ENCODE measurements at regions not wholly inside any gene's neighbourhood (a gene's known extent, or its start where the extent isn't known, plus 50 kb on each side); places are given as distances from the start of the nearest gene placed in this dataset.

GRCh38 chr10:81306971-81307782 lies 567.8 kb upstream of the NRG3 start:
- intact Hi-C loops (cut with micrococcal nuclease): no loop called here
- Histone ChIP-seq H3K27me3 (ENCODE audit: low read depth) (no peaks in the 10 kb centered on the region), H3K4me3 (no peak overlapping the region), H3K4me1 (no peaks in the 10 kb centered on the region), H3K36me3 (no peaks in the 10 kb centered on the region), H3K9me3 (replicated peaks) (peaks cover 9% of the 10 kb centered on the region), H3K27ac (replicated peaks) (no peak overlapping the region)
- TF ChIP-seq, protein P1, sequence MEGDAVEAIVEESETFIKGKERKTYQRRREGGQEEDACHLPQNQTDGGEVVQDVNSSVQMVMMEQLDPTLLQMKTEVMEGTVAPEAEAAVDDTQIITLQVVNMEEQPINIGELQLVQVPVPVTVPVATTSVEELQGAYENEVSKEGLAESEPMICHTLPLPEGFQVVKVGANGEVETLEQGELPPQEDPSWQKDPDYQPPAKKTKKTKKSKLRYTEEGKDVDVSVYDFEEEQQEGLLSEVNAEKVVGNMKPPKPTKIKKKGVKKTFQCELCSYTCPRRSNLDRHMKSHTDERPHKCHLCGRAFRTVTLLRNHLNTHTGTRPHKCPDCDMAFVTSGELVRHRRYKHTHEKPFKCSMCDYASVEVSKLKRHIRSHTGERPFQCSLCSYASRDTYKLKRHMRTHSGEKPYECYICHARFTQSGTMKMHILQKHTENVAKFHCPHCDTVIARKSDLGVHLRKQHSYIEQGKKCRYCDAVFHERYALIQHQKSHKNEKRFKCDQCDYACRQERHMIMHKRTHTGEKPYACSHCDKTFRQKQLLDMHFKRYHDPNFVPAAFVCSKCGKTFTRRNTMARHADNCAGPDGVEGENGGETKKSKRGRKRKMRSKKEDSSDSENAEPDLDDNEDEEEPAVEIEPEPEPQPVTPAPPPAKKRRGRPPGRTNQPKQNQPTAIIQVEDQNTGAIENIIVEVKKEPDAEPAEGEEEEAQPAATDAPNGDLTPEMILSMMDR (IDR thresholded peaks at IDR 0.05; ENCODE audit: borderline replicate concordance): no peak
- no peak for DNase-seq

GRCh38 chr10:81309041-81309552 lies 565.9 kb upstream of the NRG3 start:
- TF ChIP-seq, protein P1 (IDR thresholded peaks at IDR 0.05; ENCODE audit: borderline replicate concordance): no peak
- no peak overlapping the region for H3K27ac ChIP-seq (replicated peaks)
- H3K27me3 ChIP-seq (ENCODE audit: low read depth): no peaks in the 10 kb centered on the region
- DNase-seq: no peak
- peaks cover 3% of the 10 kb centered on the region for H3K9me3 ChIP-seq (replicated peaks)
- H3K36me3 ChIP-seq: no peaks in the 10 kb centered on the region
- no peaks in the 10 kb centered on the region for H3K4me1 ChIP-seq
- no peak overlapping the region for H3K4me3 ChIP-seq
- intact Hi-C loops (cut with micrococcal nuclease): no loop called here

DNA sequence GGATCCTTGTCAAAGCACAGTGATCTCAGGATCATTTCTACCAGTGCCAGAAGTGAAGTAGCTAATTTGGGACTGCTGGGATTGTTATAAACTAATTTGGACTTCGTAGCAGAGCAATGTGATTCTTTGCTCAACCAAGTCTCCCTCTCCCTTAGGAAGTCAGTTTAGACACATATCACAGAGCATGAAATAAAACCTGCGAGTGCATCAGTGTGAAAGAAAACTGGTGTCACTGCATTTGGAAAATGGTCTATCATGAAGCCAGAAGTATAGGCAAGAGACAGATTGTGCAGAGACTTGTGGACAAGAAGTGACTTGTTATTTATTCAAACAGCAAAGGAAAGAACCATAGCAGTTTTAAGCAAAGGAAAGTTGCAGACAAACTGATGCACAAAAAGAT lies 560.5 kb upstream of the NRG3 start:
- DNase-seq: no peak
- no peaks in the 10 kb centered on the region for H3K4me1 ChIP-seq
- no peaks in the 10 kb centered on the region for H3K27me3 ChIP-seq (ENCODE audit: low read depth)
- H3K27ac ChIP-seq (replicated peaks): no peak overlapping the region
- no peaks in the 10 kb centered on the region for H3K9me3 ChIP-seq (replicated peaks)
- intact Hi-C loops (cut with micrococcal nuclease): no loop called here
- TF ChIP-seq, protein P1 (IDR thresholded peaks at IDR 0.05; ENCODE audit: borderline replicate concordance): no peak
- no peak overlapping the region for H3K4me3 ChIP-seq
- no peaks in the 10 kb centered on the region for H3K36me3 ChIP-seq

DNA sequence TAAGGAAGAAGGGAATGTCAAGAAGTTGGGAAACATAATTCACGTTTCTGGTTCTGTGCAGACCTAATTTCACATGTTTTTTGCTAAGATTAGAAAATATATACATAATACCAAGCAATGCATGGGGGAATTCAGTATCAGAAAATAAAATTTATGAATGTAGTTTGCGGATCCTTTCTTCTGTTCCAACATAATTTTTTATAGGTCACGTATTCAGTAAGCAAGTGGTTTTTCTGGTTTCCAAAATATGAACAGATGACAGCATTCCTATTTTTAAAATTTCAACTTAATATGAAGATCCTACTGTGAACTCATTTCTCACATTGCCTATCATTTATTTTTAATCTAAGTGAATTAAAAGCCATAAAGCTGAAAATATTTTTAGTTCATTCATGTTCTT lies 560.0 kb upstream of the NRG3 start:
- H3K27ac ChIP-seq (replicated peaks): no peak overlapping the region
- no peaks in the 10 kb centered on the region for H3K27me3 ChIP-seq (ENCODE audit: low read depth)
- no peaks in the 10 kb centered on the region for H3K9me3 ChIP-seq (replicated peaks)
- intact Hi-C loops (cut with micrococcal nuclease): no loop called here
- TF ChIP-seq, protein P1 (IDR thresholded peaks at IDR 0.05; ENCODE audit: borderline replicate concordance): no peak
- DNase-seq: no peak
- H3K4me1 ChIP-seq: no peaks in the 10 kb centered on the region
- no peaks in the 10 kb centered on the region for H3K36me3 ChIP-seq
- H3K4me3 ChIP-seq: no peak overlapping the region

DNA sequence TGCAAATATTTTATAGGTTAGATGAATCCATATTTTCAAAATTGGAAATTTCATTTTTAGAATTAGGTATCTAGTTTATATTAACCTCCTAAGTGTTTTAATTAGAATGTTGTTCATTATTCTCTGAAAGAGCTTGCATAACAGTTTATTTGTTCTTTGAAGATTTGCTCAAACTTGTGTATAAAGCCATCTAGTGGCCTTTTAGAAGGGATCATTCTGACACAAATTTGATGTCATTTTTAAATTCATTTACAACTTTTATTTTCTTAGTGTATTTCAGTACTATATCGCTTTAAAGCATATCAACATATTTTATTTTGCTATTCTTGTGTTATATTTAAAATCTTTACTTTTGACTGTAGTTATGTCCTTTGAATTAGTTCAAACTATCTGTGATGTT lies 527.0 kb upstream of the NRG3 start:
- TF ChIP-seq, protein P1 (IDR thresholded peaks at IDR 0.05; ENCODE audit: borderline replicate concordance): no peak
- Histone ChIP-seq H3K27ac (replicated peaks) (no peak overlapping the region), H3K9me3 (replicated peaks) (peaks cover 11% of the 10 kb centered on the region), H3K4me1 (no peaks in the 10 kb centered on the region), H3K4me3 (no peak overlapping the region), H3K36me3 (no peaks in the 10 kb centered on the region), H3K27me3 (ENCODE audit: low read depth) (no peaks in the 10 kb centered on the region)
- no peak for DNase-seq
- intact Hi-C loops (cut with micrococcal nuclease): no loop called here
